Thyroid gland (tissue), 4 donors: ENCODE measurements at regions not wholly inside any gene's neighbourhood (a gene's known extent, or its start where the extent isn't known, plus 50 kb on each side); places are given as distances from the start of the nearest gene placed in this dataset.

Source experiments
- DNase-seq, 2 donors: peaks; one replicate each; pipeline ENCODE4 v3.0.0-alpha.2; 2019
- H3K27ac ChIP-seq, 3 donors: fragments of 200-600 bp; sonication (generic); 1 replicate in 2 of 3; 2 replicates in 1 of 3; pipeline ENCODE4 v1.5.1; 2016 to 2019; ENCODE audit warnings: mild to moderate bottlenecking in 1 of 3, moderate library complexity in 1 of 3
- H3K27me3 ChIP-seq: fragments of 200-600 bp; sonication (generic); one replicate; pipeline ENCODE4 v1.5.1; 2019
- H3K36me3 ChIP-seq, 2 donors: fragments of 200-600 bp; sonication (generic); one replicate each; pipeline ENCODE4 v1.5.1; 2016 to 2019
- H3K4me1 ChIP-seq, 2 donors: fragments of 200-600 bp; sonication (generic); one replicate each; pipeline ENCODE4 v1.5.1; 2017 to 2019
- H3K4me3 ChIP-seq, 3 donors: fragments of 200-600 bp; sonication (generic); replicated peaks in 1 of 3; 1 replicate in 2 of 3; 2 replicates in 1 of 3; pipeline ENCODE4 v1.5.1; 2016; ENCODE audit warnings: mild to moderate bottlenecking in 1 of 3
- H3K9me3 ChIP-seq: fragments of 200-600 bp; sonication (generic); one replicate; pipeline ENCODE4 v1.5.1; 2017
- POLR2A ChIP-seq, 2 donors: fragments of 450-650 bp; IDR thresholded peaks; one replicate each; pipeline ENCODE4 v1.6.1; 2017; ENCODE audit warnings: antibody characterized with exemption in 2 of 2, mild to moderate bottlenecking in 2 of 2, moderate library complexity in 1 of 2
- WGBS, 2 donors: methylation state at CpG; one replicate each; pipeline ENCODE4 v1.1.5; 2017; 5-methylcytosine and 5-hydroxymethylcytosine counted together
- intact Hi-C: fragments of 100-400 bp; cut with DNase I; formaldehyde crosslinking; loops from one replicate; pipeline ENCODE4 v1.15.1; 2023
- TF ChIP-seq, protein P1 (sequence below), 6 experiments: fragments of 200-600 bp in 3 of 6; fragments of 450-650 bp in 3 of 6; sonication (generic) in 3 of 6; IDR thresholded peaks; one replicate each; pipeline ENCODE4 v1.5.1; 2016 to 2019; ENCODE audit warnings: antibody characterized with exemption in 6 of 6, mild to moderate bottlenecking in 2 of 6, inconsistent platforms in 1 of 6, moderate library complexity in 1 of 6

DNA sequence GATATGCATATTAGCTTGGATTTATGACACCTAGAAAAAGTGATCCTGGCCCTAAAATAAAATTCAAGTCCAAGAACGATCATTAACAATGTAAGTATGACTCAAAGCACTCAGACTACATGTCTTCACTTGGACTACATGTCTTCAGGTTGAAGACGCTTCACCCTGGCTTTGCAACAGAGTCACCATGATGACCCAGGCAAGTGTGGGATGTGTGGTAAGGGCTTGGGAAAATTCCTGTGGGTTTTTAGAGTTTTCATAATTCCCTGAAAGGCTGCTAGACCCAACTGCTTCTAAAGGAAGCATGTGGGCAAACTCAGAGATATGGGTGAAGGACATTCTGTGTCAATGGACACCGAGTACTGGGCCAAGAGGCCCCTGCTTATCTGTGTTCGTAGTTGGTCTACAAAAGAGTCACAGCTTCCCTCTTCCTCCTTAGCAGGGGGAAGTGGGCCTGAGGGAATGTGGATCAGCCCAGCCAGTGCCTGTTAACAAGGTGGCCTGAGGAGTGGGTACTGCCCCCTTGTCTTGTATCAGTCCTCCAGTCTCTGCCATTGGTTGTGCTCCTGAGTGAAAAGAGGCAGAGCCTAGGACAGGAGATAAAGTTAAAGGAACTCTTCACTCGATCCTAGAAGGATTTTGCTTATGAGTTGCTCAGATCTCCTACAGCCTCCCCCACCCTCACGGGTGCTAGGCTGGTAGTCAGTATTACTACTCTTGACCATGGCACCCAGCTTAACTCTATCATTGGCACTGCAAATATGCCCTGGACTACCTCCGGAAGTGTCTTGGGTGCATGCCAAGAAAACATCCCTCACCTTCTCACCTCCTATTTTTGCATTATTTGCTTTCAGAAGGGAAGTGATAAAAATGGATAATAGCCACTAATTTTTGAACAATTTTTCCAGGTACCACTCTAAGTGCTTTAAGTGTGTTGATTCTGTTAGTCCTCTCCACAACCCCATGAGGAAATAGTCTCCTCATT, 406.3 kb downstream of the COG6 start:
- intact Hi-C loops = no loop called here
- H3K4me1 ChIP-seq = peaks cover 3 to 6% of the 10 kb centered on the region in 2 donors
- no peaks in the 10 kb centered on the region for H3K27me3 ChIP-seq
- WGBS, 2 donors = 91 to 94% methylated on average over 7 of the region's 7 CpGs
- no peak overlapping the region for H3K27ac ChIP-seq
- H3K36me3 ChIP-seq = no peaks in the 10 kb centered on the region
- TF ChIP-seq, protein P1, sequence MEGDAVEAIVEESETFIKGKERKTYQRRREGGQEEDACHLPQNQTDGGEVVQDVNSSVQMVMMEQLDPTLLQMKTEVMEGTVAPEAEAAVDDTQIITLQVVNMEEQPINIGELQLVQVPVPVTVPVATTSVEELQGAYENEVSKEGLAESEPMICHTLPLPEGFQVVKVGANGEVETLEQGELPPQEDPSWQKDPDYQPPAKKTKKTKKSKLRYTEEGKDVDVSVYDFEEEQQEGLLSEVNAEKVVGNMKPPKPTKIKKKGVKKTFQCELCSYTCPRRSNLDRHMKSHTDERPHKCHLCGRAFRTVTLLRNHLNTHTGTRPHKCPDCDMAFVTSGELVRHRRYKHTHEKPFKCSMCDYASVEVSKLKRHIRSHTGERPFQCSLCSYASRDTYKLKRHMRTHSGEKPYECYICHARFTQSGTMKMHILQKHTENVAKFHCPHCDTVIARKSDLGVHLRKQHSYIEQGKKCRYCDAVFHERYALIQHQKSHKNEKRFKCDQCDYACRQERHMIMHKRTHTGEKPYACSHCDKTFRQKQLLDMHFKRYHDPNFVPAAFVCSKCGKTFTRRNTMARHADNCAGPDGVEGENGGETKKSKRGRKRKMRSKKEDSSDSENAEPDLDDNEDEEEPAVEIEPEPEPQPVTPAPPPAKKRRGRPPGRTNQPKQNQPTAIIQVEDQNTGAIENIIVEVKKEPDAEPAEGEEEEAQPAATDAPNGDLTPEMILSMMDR (IDR thresholded peaks at IDR 0.05) = no peak
- TF ChIP-seq POLR2A (IDR thresholded peaks at IDR 0.05) = no peak
- H3K9me3 ChIP-seq = no peaks in the 10 kb centered on the region
- no peak for DNase-seq
- no peak overlapping the region for H3K4me3 ChIP-seq

GRCh38 chr13:40063278-40063698, 407.8 kb downstream of the COG6 start:
- Histone ChIP-seq H3K4me1 (peaks cover 3 to 6% of the 10 kb centered on the region in 2 donors), H3K27me3 (no peaks in the 10 kb centered on the region), H3K4me3 (no peak overlapping the region), H3K36me3 (no peaks in the 10 kb centered on the region), H3K27ac (no peak overlapping the region), H3K9me3 (no peaks in the 10 kb centered on the region)
- DNase-seq = no peak
- intact Hi-C loops = no loop called here
- TF ChIP-seq, protein P1 (IDR thresholded peaks at IDR 0.05) = no peak
- TF ChIP-seq POLR2A (IDR thresholded peaks at IDR 0.05) = no peak
- WGBS, 2 donors = 80 to 87% methylated on average over 8 of the region's 8 CpGs

GRCh38 chr13:40063703-40064102, 408.2 kb downstream of the COG6 start:
- H3K27me3 ChIP-seq = no peaks in the 10 kb centered on the region
- no peaks in the 10 kb centered on the region for H3K36me3 ChIP-seq
- no peak overlapping the region for H3K4me3 ChIP-seq
- 65 to 80% methylated on average over 1 of the region's 1 CpG for WGBS, 2 donors
- no peak overlapping the region for H3K27ac ChIP-seq
- DNase-seq = no peak
- H3K9me3 ChIP-seq = no peaks in the 10 kb centered on the region
- peaks cover 3 to 6% of the 10 kb centered on the region in 2 donors for H3K4me1 ChIP-seq
- TF ChIP-seq, protein P1 (IDR thresholded peaks at IDR 0.05) = no peak
- TF ChIP-seq POLR2A (IDR thresholded peaks at IDR 0.05) = no peak
- intact Hi-C loops = no loop called here

- Histone ChIP-seq H3K4me3 (no peak overlapping the region), H3K27me3 (no peaks in the 10 kb centered on the region), H3K27ac (no peak overlapping the region), H3K9me3 (no peaks in the 10 kb centered on the region), H3K4me1 (peaks cover 3 to 6% of the 10 kb centered on the region in 2 donors), H3K36me3 (no peaks in the 10 kb centered on the region)
- DNase-seq = no peak
- intact Hi-C loops = loop anchor here (5.0 kb wide), 1 partner anchor 618 kb away; no protein-coding TSS in a partner anchor
- TF ChIP-seq POLR2A (IDR thresholded peaks at IDR 0.05) = no peak
- TF ChIP-seq, protein P1 (IDR thresholded peaks at IDR 0.05) = no peak
- WGBS, 2 donors = 77 to 82% methylated on average over 10 of the region's 10 CpGs
Observed at GRCh38 chr13:40064154-40065097, 409.0 kb downstream of the COG6 start.
